H1 (cell line): ENCODE measurements at regions not wholly inside any gene's neighbourhood (a gene's known extent, or its start where the extent isn't known, plus 50 kb on each side); places are given as distances from the start of the nearest gene placed in this dataset.

Experiments used
- CTCF ChIA-PET: fragments of 300-600 bp; sonication (Branson Sonifier 250); formaldehyde crosslinking; loops from one replicate; lab custom pipeline; 2021; ENCODE audit not compliant: partially characterized antibody; lab: Charles Lee
- POLR2A ChIA-PET: fragments of 300-600 bp; sonication (Branson Sonifier 250); formaldehyde crosslinking; loops from one replicate; lab custom pipeline; 2021; ENCODE audit warnings: inconsistent platforms; ENCODE audit not compliant: partially characterized antibody; lab: Charles Lee
- DNase-seq, 2 experiments: peaks; one replicate each; pipeline versions ENCODE4 v3.0.0 to v3.0.0-alpha.2; 2010 to 2022; ENCODE audit warnings: low spot score in 2 of 2, low read depth in 1 of 2, mixed read lengths in 1 of 2
- FAIRE-seq: peaks from 2 replicates; lab custom pipeline; 2011; peaks lifted over from hg19 to GRCh38; lab: Jason Lieb, UNC
- H2AFZ ChIP-seq: 2 replicates; pipeline ENCODE4 v1.8.1; 2012; ENCODE audit warnings: low read length, inconsistent platforms
- H2AK5ac ChIP-seq: 2 replicates; pipeline ENCODE4 v1.6.1; 2013; ENCODE audit warnings: low read depth, low read length
- H2BK120ac ChIP-seq: replicated peaks from 2 replicates; pipeline ENCODE3; 2013; ENCODE audit warnings: low read depth, low read length, inconsistent platforms
- H2BK12ac ChIP-seq: 2 replicates; pipeline ENCODE4 v1.6.1; 2013; ENCODE audit warnings: low read depth, low read length
- H2BK15ac ChIP-seq: 2 replicates; pipeline ENCODE4 v1.6.1; 2013; ENCODE audit warnings: low read length
- H2BK20ac ChIP-seq: 2 replicates; pipeline ENCODE4 v1.6.1; 2013; ENCODE audit warnings: low read length
- H2BK5ac ChIP-seq: 2 replicates; pipeline ENCODE4 v1.6.1; 2013; ENCODE audit warnings: low read depth, low read length
- H3K14ac ChIP-seq: 2 replicates; pipeline ENCODE4 v1.6.1; 2013; ENCODE audit warnings: inconsistent platforms; ENCODE audit not compliant: insufficient read length
- H3K18ac ChIP-seq: 2 replicates; pipeline ENCODE4 v1.6.1; 2013; ENCODE audit warnings: low read length; ENCODE audit errors: extremely low read depth
- H3K23ac ChIP-seq: 2 replicates; pipeline ENCODE4 v1.6.1; 2013; ENCODE audit warnings: inconsistent platforms; ENCODE audit not compliant: insufficient read length
- H3K23me2 ChIP-seq: 2 replicates; pipeline ENCODE4 v1.6.1; 2013; ENCODE audit warnings: low read depth, low read length
- H3K27ac ChIP-seq: 2 replicates; pipeline ENCODE4 v1.6.1; 2011; ENCODE audit warnings: low read depth, low read length, inconsistent platforms
- H3K27me3 ChIP-seq, 4 experiments: replicated peaks in 1 of 4; 1 replicate in 1 of 4; 2 replicates in 3 of 4; pipeline versions ENCODE4 v1.6.1 to v1.8.1; 2011 to 2013; ENCODE audit warnings: low read length in 3 of 4, mild to moderate bottlenecking in 3 of 4, inconsistent platforms in 2 of 4, mixed read lengths in 2 of 4, moderate library complexity in 1 of 4; ENCODE audit not compliant: control insufficient read depth in 3 of 4, insufficient read depth in 3 of 4; ENCODE audit errors: extremely low read depth in 1 of 4
- H3K36me3 ChIP-seq, 4 experiments: 2 replicates each; pipeline versions ENCODE4 v1.6.1 to v1.8.1; 2011 to 2013; ENCODE audit warnings: mild to moderate bottlenecking in 4 of 4, low read length in 3 of 4, moderate library complexity in 2 of 4, control low read depth in 1 of 4, inconsistent platforms in 1 of 4; ENCODE audit not compliant: insufficient read depth in 4 of 4, control insufficient read depth in 2 of 4
- H3K4ac ChIP-seq: replicated peaks from 2 replicates; pipeline ENCODE3; 2013; ENCODE audit warnings: low read length, low read depth, mixed read lengths, inconsistent platforms; ENCODE audit not compliant: insufficient read length
- H3K4me1 ChIP-seq, 4 experiments: replicated peaks in 1 of 4; 1 replicate in 1 of 4; 2 replicates in 3 of 4; pipeline versions ENCODE4 v1.6.1 to v1.8.1; 2011 to 2013; ENCODE audit warnings: low read length in 3 of 4, inconsistent platforms in 2 of 4, mixed read lengths in 1 of 4; ENCODE audit not compliant: insufficient read depth in 4 of 4, control insufficient read depth in 3 of 4
- H3K4me2 ChIP-seq, 2 experiments: 2 replicates each; pipeline versions ENCODE4 v1.6.1 to v1.8.1; 2011 to 2013; ENCODE audit warnings: low read depth in 2 of 2, low read length in 2 of 2, control low read depth in 1 of 2, inconsistent platforms in 1 of 2, mild to moderate bottlenecking in 1 of 2; ENCODE audit not compliant: insufficient read depth in 1 of 2
- H3K4me3 ChIP-seq, 4 experiments: fragments of 200-600, 300-600 bp in 1 of 4; sonication (generic), shearing (Covaris generic), sonication (Bioruptor Twin) in 1 of 4; 2 replicates each; pipeline versions ENCODE4 v1.5.1 to v1.8.1; 2011 to 2016; ENCODE audit warnings: low read length in 4 of 4, low read depth in 3 of 4, control low read depth in 2 of 4, inconsistent platforms in 2 of 4, mild to moderate bottlenecking in 2 of 4, mixed read lengths in 1 of 4, moderate library complexity in 1 of 4; ENCODE audit not compliant: insufficient read depth in 2 of 4; ENCODE audit errors: extremely low read depth in 1 of 4
- H3K56ac ChIP-seq: replicated peaks from 2 replicates; pipeline ENCODE3; 2013; ENCODE audit warnings: low read depth, mild to moderate bottlenecking, mixed read lengths, low read length, inconsistent platforms; ENCODE audit not compliant: insufficient read length
- H3K79me1 ChIP-seq: 2 replicates; pipeline ENCODE4 v1.6.1; 2013; ENCODE audit warnings: low read depth, low read length, control low read depth
- H3K79me2 ChIP-seq, 2 experiments: 2 replicates each; pipeline versions ENCODE4 v1.6.1 to v1.8.1; 2012 to 2013; ENCODE audit warnings: low read length in 2 of 2, mild to moderate bottlenecking in 2 of 2, inconsistent platforms in 1 of 2; ENCODE audit not compliant: insufficient read depth in 2 of 2, control insufficient read depth in 1 of 2
- H3K9ac ChIP-seq, 4 experiments: replicated peaks in 1 of 4; 1 replicate in 1 of 4; 2 replicates in 3 of 4; pipeline versions ENCODE4 v1.6.1 to v1.8.1; 2011 to 2013; ENCODE audit warnings: low read depth in 3 of 4, low read length in 3 of 4, control low read depth in 2 of 4, mild to moderate bottlenecking in 2 of 4, moderate library complexity in 2 of 4, inconsistent platforms in 1 of 4; ENCODE audit errors: extremely low read depth in 1 of 4
- H3K9me3 ChIP-seq, 2 experiments: 2 replicates each; pipeline versions ENCODE4 v1.6.1 to v1.8.1; 2012 to 2013; ENCODE audit warnings: mild to moderate bottlenecking in 2 of 2, moderate library complexity in 2 of 2, control low read depth in 1 of 2, inconsistent platforms in 1 of 2, low read depth in 1 of 2, low read length in 1 of 2, mixed read lengths in 1 of 2; ENCODE audit not compliant: insufficient read depth in 2 of 2
- H4K20me1 ChIP-seq, 2 experiments: replicated peaks in 1 of 2; 2 replicates each; pipeline versions ENCODE3 to v1.8.1; 2011 to 2013; ENCODE audit warnings: inconsistent platforms in 2 of 2, low read length in 2 of 2, mild to moderate bottlenecking in 1 of 2; ENCODE audit not compliant: insufficient read depth in 2 of 2, control insufficient read depth in 1 of 2
- H4K5ac ChIP-seq: 2 replicates; pipeline ENCODE4 v1.6.1; 2013; ENCODE audit warnings: low read length, low read depth, mixed read lengths, inconsistent platforms; ENCODE audit not compliant: insufficient read length
- H4K8ac ChIP-seq: 2 replicates; pipeline ENCODE4 v1.8.0; 2013; ENCODE audit warnings: mild to moderate bottlenecking, moderate library complexity, low read length, inconsistent platforms; ENCODE audit not compliant: insufficient read depth; ENCODE audit errors: extremely low read depth
- H4K91ac ChIP-seq: replicated peaks from 2 replicates; pipeline ENCODE3; 2013; ENCODE audit warnings: low read length, mixed read lengths, inconsistent platforms; ENCODE audit not compliant: insufficient read length
- EP300 ChIP-seq, 2 experiments: IDR thresholded peaks; 1 replicate in 1 of 2; 2 replicates in 1 of 2; pipeline ENCODE4 v1.6.1; 2011 to 2012; ENCODE audit warnings: low read depth in 2 of 2, low read length in 2 of 2, mild to moderate bottlenecking in 2 of 2, borderline replicate concordance in 1 of 2, inconsistent platforms in 1 of 2, moderate library complexity in 1 of 2
- GABPA ChIP-seq: IDR thresholded peaks from 2 replicates; pipeline ENCODE4 v1.6.1; 2011; ENCODE audit warnings: mild to moderate bottlenecking, low read length, moderate library complexity, borderline replicate concordance; ENCODE audit not compliant: insufficient read depth
- RXRA ChIP-seq: IDR thresholded peaks from 2 replicates; pipeline ENCODE4 v1.6.1; 2011; ENCODE audit warnings: low read depth, mild to moderate bottlenecking, low read length, moderate library complexity; ENCODE audit not compliant: insufficient read depth
- TAF1 ChIP-seq: IDR thresholded peaks from 2 replicates; pipeline ENCODE4 v1.6.1; 2011; ENCODE audit warnings: mild to moderate bottlenecking, low read depth, low read length
- TEAD4 ChIP-seq: IDR thresholded peaks from 2 replicates; pipeline ENCODE4 v1.6.1; 2012; ENCODE audit warnings: low read depth, low read length, inconsistent platforms, mixed read lengths
- ZNF274 ChIP-seq: IDR thresholded peaks from 2 replicates; pipeline ENCODE4 v1.7.0; 2012; ENCODE audit warnings: low read length, borderline replicate concordance; ENCODE audit errors: extremely low read depth
- WGBS, 2 experiments: shearing (Covaris generic) in 1 of 2; methylation state at CpG; one replicate each; pipeline versions ENCODE4 v1.1.6 to v1.1.7; 2013 to 2015; ENCODE audit warnings: low lambda C conversion rate in 2 of 2, mixed read lengths in 2 of 2, inconsistent platforms in 1 of 2, low coverage in 1 of 2, missing lambda C conversion rate in 1 of 2; ENCODE audit not compliant: insufficient replicate concordance in 2 of 2, insufficient coverage in 1 of 2, insufficient read length in 1 of 2; ENCODE audit errors: extremely low coverage in 1 of 2, missing lambda C conversion rate in 1 of 2; 5-methylcytosine and 5-hydroxymethylcytosine counted together

DNA sequence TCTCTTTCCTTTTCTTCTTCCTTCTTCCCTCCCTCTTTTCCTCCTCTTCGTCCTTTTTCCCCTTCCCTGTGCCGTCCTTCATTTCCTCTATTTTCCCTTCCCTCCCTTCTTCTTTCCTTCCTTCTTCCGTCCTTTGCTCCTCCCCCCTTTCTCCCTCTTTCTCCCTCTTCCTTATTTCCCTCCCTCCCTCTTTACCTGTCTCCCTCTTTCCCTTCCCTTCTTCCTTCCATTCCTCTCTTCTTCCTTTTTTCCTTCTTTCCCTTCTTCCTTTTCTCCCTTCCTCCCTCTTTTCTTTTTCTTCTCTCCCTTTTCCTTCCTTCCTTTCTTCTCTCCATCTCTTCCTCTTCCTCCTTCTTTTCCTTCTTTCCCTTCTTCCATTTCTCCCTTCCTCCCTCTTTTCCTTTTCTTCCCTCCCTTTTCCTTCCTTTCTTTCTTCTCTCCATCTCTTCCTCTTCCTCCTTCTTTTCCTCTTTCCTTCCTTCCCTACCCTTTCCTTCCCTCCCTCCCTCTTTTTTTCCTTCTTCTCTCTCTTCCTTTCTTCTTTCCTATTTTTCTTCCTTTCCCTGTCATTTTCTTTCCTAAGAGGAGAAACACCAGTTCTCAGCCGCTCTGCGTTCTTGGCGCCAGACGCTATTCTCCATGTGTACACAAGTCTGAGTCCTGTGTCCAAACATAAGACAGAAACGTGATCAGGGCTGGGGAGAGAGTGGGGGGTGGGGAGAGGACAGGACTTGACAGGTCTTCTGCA lies 597.1 kb downstream of the MID1IP1 start:
- Histone ChIP-seq H4K91ac (no peak overlapping the region), H3K27me3 (no peaks in the 10 kb centered on the region), H3K4me2 (no peak overlapping the region), H3K4me3 (no peak overlapping the region), H3K36me3 (no peaks in the 10 kb centered on the region), H3K23me2 (no peaks in the 10 kb centered on the region), H3K18ac (no peak overlapping the region), H2BK20ac (no peak overlapping the region), H3K23ac (no peak overlapping the region), H2AK5ac (no peak overlapping the region), H3K79me1 (no peaks in the 10 kb centered on the region), H2BK12ac (no peak overlapping the region), H3K14ac (no peak overlapping the region), H4K8ac (no peak overlapping the region), H3K9me3 (no peaks in the 10 kb centered on the region), H4K20me1 (peaks cover 0 to 4% of the 10 kb centered on the region in 2 experiments), H4K5ac (no peak overlapping the region), H2BK15ac (no peak overlapping the region), H3K4me1 (no peaks in the 10 kb centered on the region; a peak in 1 of 7 replicates), H3K56ac (no peak overlapping the region), H3K27ac (no peak overlapping the region), H3K9ac (no peak overlapping the region), H2AFZ (no peak overlapping the region), H2BK120ac (no peak overlapping the region), H2BK5ac (no peak overlapping the region), H3K4ac (no peak overlapping the region), H3K79me2 (no peaks in the 10 kb centered on the region)
- CTCF ChIA-PET = interaction anchor here (1.3 kb wide), 1 partner anchor 8 kb away, joined by 3 read pairs; no protein-coding TSS in a partner anchor
- DNase-seq (no peak), FAIRE-seq (no peak)
- no peak for TF ChIP-seq TEAD4
- no peak for TF ChIP-seq GABPA
- TF ChIP-seq TAF1 = no peak
- TF ChIP-seq RXRA = no peak
- no peak for TF ChIP-seq ZNF274
- TF ChIP-seq EP300 (IDR thresholded peaks at IDR 0.05; ENCODE audit: borderline replicate concordance in 1 of 2, low read depth in 2 of 2, low read length in 2 of 2) = no peak
- WGBS, 2 experiments = 40% methylated on average over 4 of the region's 8 CpGs; no CpG with 5 or more reads in 1 of the 2 experiments
- POLR2A ChIA-PET = no interaction called here
